ENCODE measurements at regions not wholly inside any gene's neighbourhood (a gene's known extent, or its start where the extent isn't known, plus 50 kb on each side); places are given as distances from the start of the nearest gene placed in this dataset.

DNA sequence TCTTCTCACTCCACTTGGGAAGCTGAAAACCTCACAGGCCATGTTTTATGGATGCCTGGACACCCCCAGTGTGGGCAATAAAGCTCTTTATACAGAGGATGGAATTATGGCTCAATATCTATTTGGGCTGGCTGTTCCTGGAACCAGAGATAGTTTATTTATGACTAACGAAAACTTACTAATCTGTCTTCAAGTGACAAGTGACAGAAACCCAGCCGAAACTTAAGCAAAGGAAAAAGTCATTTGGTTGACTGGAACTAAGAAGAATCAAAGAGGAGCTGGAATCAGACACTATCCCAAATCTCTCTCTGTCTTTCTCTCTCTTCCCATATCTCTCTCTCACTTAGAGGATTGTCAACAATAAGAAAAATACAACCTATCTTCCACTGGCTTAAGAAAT lies 78.3 kb upstream of the CDK6 start:
- no peak for DNase-seq (ENCODE audit: low spot score)
- Histone ChIP-seq H3K4me1 (replicated peaks) (no peaks in the 10 kb centered on the region), H3K27ac (no peak overlapping the region), H3K36me3 (no peaks in the 10 kb centered on the region), H3K9me3 (no peaks in the 10 kb centered on the region), H3K4me3 (no peak overlapping the region), H3K27me3 (replicated peaks; ENCODE audit: insufficient read depth) (no peaks in the 10 kb centered on the region)
- intact Hi-C loops (cut with DNase I), result no loop called here
- TF ChIP-seq POLR2A (IDR thresholded peaks at IDR 0.05) (no peak), POLR2AphosphoS5 (IDR thresholded peaks at IDR 0.05) (no peak)
- TF ChIP-seq, protein P1, sequence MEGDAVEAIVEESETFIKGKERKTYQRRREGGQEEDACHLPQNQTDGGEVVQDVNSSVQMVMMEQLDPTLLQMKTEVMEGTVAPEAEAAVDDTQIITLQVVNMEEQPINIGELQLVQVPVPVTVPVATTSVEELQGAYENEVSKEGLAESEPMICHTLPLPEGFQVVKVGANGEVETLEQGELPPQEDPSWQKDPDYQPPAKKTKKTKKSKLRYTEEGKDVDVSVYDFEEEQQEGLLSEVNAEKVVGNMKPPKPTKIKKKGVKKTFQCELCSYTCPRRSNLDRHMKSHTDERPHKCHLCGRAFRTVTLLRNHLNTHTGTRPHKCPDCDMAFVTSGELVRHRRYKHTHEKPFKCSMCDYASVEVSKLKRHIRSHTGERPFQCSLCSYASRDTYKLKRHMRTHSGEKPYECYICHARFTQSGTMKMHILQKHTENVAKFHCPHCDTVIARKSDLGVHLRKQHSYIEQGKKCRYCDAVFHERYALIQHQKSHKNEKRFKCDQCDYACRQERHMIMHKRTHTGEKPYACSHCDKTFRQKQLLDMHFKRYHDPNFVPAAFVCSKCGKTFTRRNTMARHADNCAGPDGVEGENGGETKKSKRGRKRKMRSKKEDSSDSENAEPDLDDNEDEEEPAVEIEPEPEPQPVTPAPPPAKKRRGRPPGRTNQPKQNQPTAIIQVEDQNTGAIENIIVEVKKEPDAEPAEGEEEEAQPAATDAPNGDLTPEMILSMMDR (IDR thresholded peaks at IDR 0.05), result no peak
- WGBS, result 87% methylated on average over 2 of the region's 2 CpGs

GRCh38 chr7:92913849-92914248 lies 77.5 kb upstream of the CDK6 start:
- no peak for DNase-seq (ENCODE audit: low spot score)
- Histone ChIP-seq H3K27me3 (replicated peaks; ENCODE audit: insufficient read depth) (no peaks in the 10 kb centered on the region), H3K4me1 (replicated peaks) (no peaks in the 10 kb centered on the region), H3K9me3 (no peaks in the 10 kb centered on the region), H3K4me3 (no peak overlapping the region), H3K36me3 (no peaks in the 10 kb centered on the region), H3K27ac (no peak overlapping the region)
- 89% methylated on average over 3 of the region's 3 CpGs for WGBS
- TF ChIP-seq, protein P1 (IDR thresholded peaks at IDR 0.05), result no peak
- TF ChIP-seq POLR2AphosphoS5 (IDR thresholded peaks at IDR 0.05) (no peak), POLR2A (IDR thresholded peaks at IDR 0.05) (no peak)
- intact Hi-C loops (cut with DNase I), result no loop called here

DNA sequence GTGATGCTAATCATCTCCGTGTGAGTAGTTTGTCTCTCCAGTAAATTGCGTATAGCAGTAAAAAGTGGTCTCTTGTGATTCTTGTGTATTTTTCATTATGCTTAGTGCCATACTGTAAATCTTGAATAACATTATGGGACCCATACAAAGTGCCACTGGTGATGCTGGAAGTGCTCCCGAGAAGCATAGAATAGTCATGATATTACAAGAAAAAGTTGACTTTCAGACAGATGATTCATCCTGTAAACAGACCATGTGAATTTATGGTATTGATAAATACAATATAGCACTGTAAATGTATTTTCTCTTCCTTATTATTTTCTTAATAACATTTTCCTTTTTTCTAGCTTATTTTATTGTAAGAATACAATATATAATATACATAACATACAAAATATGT lies 74.6 kb upstream of the CDK6 start:
- H3K9me3 ChIP-seq, result no peaks in the 10 kb centered on the region
- TF ChIP-seq, protein P1 (IDR thresholded peaks at IDR 0.05), result no peak
- no peak for TF ChIP-seq POLR2A (IDR thresholded peaks at IDR 0.05)
- TF ChIP-seq POLR2AphosphoS5 (IDR thresholded peaks at IDR 0.05), result no peak
- no peak overlapping the region for H3K27ac ChIP-seq
- no peaks in the 10 kb centered on the region for H3K4me1 ChIP-seq (replicated peaks)
- no peaks in the 10 kb centered on the region for H3K36me3 ChIP-seq
- DNase-seq (ENCODE audit: low spot score), result no peak
- intact Hi-C loops (cut with DNase I), result no loop called here
- 92% methylated on average over 3 of the region's 3 CpGs for WGBS
- no peak overlapping the region for H3K4me3 ChIP-seq
- no peaks in the 10 kb centered on the region for H3K27me3 ChIP-seq (replicated peaks; ENCODE audit: insufficient read depth)

DNA sequence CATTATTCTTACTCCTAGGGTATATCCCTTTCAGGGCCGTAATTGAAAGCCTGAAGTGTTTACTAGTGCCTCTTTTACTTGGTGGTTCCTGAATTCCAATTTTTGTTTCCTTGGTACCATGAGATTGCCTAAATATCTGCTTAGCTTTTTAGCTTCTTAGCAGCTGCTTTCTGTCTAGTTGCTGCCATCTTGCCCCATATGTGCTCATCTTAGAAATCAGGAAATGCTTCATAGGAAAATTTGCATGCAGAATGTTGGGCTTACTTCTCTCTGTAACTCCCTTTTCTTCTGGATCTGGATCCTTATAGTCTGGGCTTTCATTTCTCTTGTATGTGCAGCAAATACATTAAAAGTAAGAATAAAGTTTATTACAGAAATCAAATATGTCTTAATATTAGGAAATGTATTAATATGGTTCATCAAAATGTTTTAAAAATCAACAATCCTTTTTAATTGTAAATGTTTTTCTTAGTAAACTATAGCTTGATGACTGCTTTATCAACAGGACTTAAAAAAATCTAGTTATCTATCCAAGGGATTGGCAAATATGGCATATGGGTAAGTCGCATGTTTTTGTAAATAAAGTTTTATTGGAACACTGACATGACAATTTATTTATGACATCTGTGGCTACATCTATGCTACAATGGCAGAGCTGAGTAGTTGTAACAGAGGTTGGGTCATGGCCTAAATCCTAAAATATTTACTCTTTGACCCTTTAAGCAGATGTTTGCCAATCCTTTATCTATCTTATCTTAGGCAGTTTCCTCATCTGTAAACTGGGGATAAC lies 73.5 kb upstream of the CDK6 start:
- intact Hi-C loops (cut with DNase I), result no loop called here
- no peak overlapping the region for H3K27ac ChIP-seq
- TF ChIP-seq POLR2A (IDR thresholded peaks at IDR 0.05) (no peak), POLR2AphosphoS5 (IDR thresholded peaks at IDR 0.05) (no peak)
- TF ChIP-seq, protein P1 (IDR thresholded peaks at IDR 0.05), result no peak
- WGBS, result 92% methylated on average over 2 of the region's 2 CpGs
- no peaks in the 10 kb centered on the region for H3K4me1 ChIP-seq (replicated peaks)
- no peaks in the 10 kb centered on the region for H3K27me3 ChIP-seq (replicated peaks; ENCODE audit: insufficient read depth)
- H3K36me3 ChIP-seq, result no peaks in the 10 kb centered on the region
- DNase-seq (ENCODE audit: low spot score), result no peak
- no peaks in the 10 kb centered on the region for H3K9me3 ChIP-seq
- H3K4me3 ChIP-seq, result no peak overlapping the region
